ENCODE measurements at regions not wholly inside any gene's neighbourhood (a gene's known extent, or its start where the extent isn't known, plus 50 kb on each side); places are given as distances from the start of the nearest gene placed in this dataset.

GRCh38 chr15:35626571-35627318 lies 80.8 kb upstream of the DPH6 start:
- no peak for TF ChIP-seq CTCF (conservative IDR thresholded peaks at IDR 0.05; ENCODE audit: low read depth, low read length)
- TF ChIP-seq BHLHE40 (IDR thresholded peaks at IDR 0.05; ENCODE audit: low read depth, low read length): no peak
- no peak for TF ChIP-seq CEBPB (IDR thresholded peaks at IDR 0.05; ENCODE audit: low read depth, low read length)
- TF ChIP-seq, protein P1, sequence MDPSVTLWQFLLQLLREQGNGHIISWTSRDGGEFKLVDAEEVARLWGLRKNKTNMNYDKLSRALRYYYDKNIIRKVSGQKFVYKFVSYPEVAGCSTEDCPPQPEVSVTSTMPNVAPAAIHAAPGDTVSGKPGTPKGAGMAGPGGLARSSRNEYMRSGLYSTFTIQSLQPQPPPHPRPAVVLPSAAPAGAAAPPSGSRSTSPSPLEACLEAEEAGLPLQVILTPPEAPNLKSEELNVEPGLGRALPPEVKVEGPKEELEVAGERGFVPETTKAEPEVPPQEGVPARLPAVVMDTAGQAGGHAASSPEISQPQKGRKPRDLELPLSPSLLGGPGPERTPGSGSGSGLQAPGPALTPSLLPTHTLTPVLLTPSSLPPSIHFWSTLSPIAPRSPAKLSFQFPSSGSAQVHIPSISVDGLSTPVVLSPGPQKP (IDR thresholded peaks at IDR 0.05; ENCODE audit: borderline replicate concordance, low read depth, low read length): no peak
- no peak for TF ChIP-seq POLR2A (IDR thresholded peaks at IDR 0.05; ENCODE audit: low read depth, low read length)
- TF ChIP-seq RCOR1 (IDR thresholded peaks at IDR 0.05; ENCODE audit: insufficient replicate concordance, low read length): no peak
- TF ChIP-seq USF2 (IDR thresholded peaks at IDR 0.05; ENCODE audit: low read depth, low read length): no peak
- no peak for TF ChIP-seq MXI1 (IDR thresholded peaks at IDR 0.05; ENCODE audit: borderline replicate concordance, low read depth, low read length)
- TF ChIP-seq RFX5 (IDR thresholded peaks at IDR 0.05; ENCODE audit: low read depth, low read length): no peak
- no peak for TF ChIP-seq NFE2L2 (IDR thresholded peaks at IDR 0.05; ENCODE audit: low read depth, low read length)
- TF ChIP-seq MAZ (IDR thresholded peaks at IDR 0.05; ENCODE audit: borderline replicate concordance, low read depth, low read length): no peak
- no peak for TF ChIP-seq MAFK (IDR thresholded peaks at IDR 0.05; ENCODE audit: low read depth, low read length)
- no peak for TF ChIP-seq RAD21 (IDR thresholded peaks at IDR 0.05; ENCODE audit: low read length)

Data from IMR-90 (cell line).